Upper lobe of left lung (tissue), 4 donors: ENCODE measurements at regions not wholly inside any gene's neighbourhood (a gene's known extent, or its start where the extent isn't known, plus 50 kb on each side); places are given as distances from the start of the nearest gene placed in this dataset.

Experiments used
- EP300 ChIP-seq, 4 donors: sonication (generic); formaldehyde crosslinking; IDR thresholded peaks; one replicate each; pipeline ENCODE4 v1.5.1; 2017; ENCODE audit warnings: antibody characterized with exemption in 4 of 4, control low read depth in 2 of 4
- POLR2A ChIP-seq, 4 donors: fragments of 450-650 bp; IDR thresholded peaks; one replicate each; pipeline ENCODE4 v1.5.1; 2016 to 2017; ENCODE audit warnings: antibody characterized with exemption in 4 of 4, mild to moderate bottlenecking in 2 of 4
- POLR2AphosphoS5 ChIP-seq, 2 donors: sonication (generic); formaldehyde crosslinking; IDR thresholded peaks; one replicate each; pipeline ENCODE4 v1.5.1; 2017; ENCODE audit warnings: antibody characterized with exemption in 2 of 2
- TF ChIP-seq, protein P1 (sequence below), 6 experiments: fragments of 450-650 bp in 4 of 6; fragments of 200-600 bp in 2 of 6; sonication (generic) in 2 of 6; IDR thresholded peaks; one replicate each; pipeline ENCODE4 v1.5.1; 2016 to 2019; ENCODE audit warnings: antibody characterized with exemption in 6 of 6

GRCh38 chr3:94482686-94483085, 419.8 kb downstream of the NSUN3 start:
- TF ChIP-seq, protein P1, sequence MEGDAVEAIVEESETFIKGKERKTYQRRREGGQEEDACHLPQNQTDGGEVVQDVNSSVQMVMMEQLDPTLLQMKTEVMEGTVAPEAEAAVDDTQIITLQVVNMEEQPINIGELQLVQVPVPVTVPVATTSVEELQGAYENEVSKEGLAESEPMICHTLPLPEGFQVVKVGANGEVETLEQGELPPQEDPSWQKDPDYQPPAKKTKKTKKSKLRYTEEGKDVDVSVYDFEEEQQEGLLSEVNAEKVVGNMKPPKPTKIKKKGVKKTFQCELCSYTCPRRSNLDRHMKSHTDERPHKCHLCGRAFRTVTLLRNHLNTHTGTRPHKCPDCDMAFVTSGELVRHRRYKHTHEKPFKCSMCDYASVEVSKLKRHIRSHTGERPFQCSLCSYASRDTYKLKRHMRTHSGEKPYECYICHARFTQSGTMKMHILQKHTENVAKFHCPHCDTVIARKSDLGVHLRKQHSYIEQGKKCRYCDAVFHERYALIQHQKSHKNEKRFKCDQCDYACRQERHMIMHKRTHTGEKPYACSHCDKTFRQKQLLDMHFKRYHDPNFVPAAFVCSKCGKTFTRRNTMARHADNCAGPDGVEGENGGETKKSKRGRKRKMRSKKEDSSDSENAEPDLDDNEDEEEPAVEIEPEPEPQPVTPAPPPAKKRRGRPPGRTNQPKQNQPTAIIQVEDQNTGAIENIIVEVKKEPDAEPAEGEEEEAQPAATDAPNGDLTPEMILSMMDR (IDR thresholded peaks at IDR 0.05) = no peak
- TF ChIP-seq POLR2AphosphoS5 (IDR thresholded peaks at IDR 0.05) = no peak
- TF ChIP-seq POLR2A (IDR thresholded peaks at IDR 0.05) = no peak
- no peak for TF ChIP-seq EP300 (IDR thresholded peaks at IDR 0.05)
